ENCODE measurements at regions not wholly inside any gene's neighbourhood (a gene's known extent, or its start where the extent isn't known, plus 50 kb on each side); places are given as distances from the start of the nearest gene placed in this dataset.

DNA sequence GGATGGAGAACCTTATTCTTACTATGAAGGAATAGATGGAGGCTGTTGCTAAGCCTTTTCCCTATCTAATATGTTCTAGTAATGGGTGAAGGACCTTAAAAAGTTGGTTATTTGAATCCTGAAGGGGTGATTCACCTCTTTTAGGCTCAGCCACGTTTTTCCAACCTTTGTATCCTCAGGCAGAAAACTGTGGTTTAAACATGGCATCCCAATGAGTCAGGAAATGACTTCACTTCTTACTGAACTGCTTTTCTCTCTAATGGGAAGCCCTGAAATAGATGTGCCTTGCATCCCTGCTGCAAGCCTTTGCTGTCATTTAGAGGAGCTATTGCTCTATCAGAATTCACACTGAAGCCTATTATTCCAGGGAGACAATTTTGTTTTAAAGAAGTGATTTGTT is 191.0 kb upstream of the ARX start:
- Histone ChIP-seq H3K4me3 (replicated peaks in 1 of 3; ENCODE audit: low read depth in 2 of 3, low read length in 3 of 3) (no peak overlapping the region), H3K9ac (ENCODE audit: insufficient read depth, low read length, poor library complexity, severe bottlenecking) (no peak overlapping the region), H3K79me2 (ENCODE audit: insufficient read depth, low read length) (no peaks in the 10 kb centered on the region), H4K20me1 (ENCODE audit: insufficient read depth, low read length) (no peaks in the 10 kb centered on the region), H3K27me3 (ENCODE audit: control insufficient read depth in 2 of 2, insufficient read depth in 2 of 2, low read length in 2 of 2) (no peaks in the 10 kb centered on the region), H3K36me3 (replicated peaks in 1 of 2; ENCODE audit: control insufficient read depth in 1 of 2, insufficient read depth in 2 of 2, low read length in 2 of 2) (no peaks in the 10 kb centered on the region), H3K9me3 (replicated peaks in 1 of 2; ENCODE audit: control insufficient read depth in 1 of 2, insufficient read depth in 1 of 2, low read length in 2 of 2) (no peaks in the 10 kb centered on the region), H3K27ac (ENCODE audit: low read depth in 1 of 2, low read length in 2 of 2) (no peak overlapping the region), H2AFZ (ENCODE audit: insufficient read depth, low read depth, low read length, poor library complexity, severe bottlenecking) (no peak overlapping the region), H3K4me2 (replicated peaks; ENCODE audit: extremely low read depth, low read length, poor library complexity, severe bottlenecking) (no peak overlapping the region), H3K4me1 (ENCODE audit: control insufficient read depth in 1 of 2, insufficient read depth in 2 of 2, low read length in 2 of 2) (no peaks in the 10 kb centered on the region)
- Mint-ChIP-seq H3K27me3 (ENCODE audit: low read depth in 3 of 3) (no peaks in the 10 kb centered on the region), H3K4me3 (no peak overlapping the region), H3K9me3 (no peaks in the 10 kb centered on the region), H3K27ac (no peak overlapping the region), H3K36me3 (no peaks in the 10 kb centered on the region), H3K4me1 (no peaks in the 10 kb centered on the region)
- 17% methylated on average over 1 of the region's 1 CpG for WGBS (ENCODE audit: insufficient coverage)
- TF ChIP-seq, protein P1, sequence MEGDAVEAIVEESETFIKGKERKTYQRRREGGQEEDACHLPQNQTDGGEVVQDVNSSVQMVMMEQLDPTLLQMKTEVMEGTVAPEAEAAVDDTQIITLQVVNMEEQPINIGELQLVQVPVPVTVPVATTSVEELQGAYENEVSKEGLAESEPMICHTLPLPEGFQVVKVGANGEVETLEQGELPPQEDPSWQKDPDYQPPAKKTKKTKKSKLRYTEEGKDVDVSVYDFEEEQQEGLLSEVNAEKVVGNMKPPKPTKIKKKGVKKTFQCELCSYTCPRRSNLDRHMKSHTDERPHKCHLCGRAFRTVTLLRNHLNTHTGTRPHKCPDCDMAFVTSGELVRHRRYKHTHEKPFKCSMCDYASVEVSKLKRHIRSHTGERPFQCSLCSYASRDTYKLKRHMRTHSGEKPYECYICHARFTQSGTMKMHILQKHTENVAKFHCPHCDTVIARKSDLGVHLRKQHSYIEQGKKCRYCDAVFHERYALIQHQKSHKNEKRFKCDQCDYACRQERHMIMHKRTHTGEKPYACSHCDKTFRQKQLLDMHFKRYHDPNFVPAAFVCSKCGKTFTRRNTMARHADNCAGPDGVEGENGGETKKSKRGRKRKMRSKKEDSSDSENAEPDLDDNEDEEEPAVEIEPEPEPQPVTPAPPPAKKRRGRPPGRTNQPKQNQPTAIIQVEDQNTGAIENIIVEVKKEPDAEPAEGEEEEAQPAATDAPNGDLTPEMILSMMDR (IDR thresholded peaks at IDR 0.05), result no peak
- intact Hi-C loops (cut with micrococcal nuclease), result no loop called here
- DNase-seq, result no peak

DNA sequence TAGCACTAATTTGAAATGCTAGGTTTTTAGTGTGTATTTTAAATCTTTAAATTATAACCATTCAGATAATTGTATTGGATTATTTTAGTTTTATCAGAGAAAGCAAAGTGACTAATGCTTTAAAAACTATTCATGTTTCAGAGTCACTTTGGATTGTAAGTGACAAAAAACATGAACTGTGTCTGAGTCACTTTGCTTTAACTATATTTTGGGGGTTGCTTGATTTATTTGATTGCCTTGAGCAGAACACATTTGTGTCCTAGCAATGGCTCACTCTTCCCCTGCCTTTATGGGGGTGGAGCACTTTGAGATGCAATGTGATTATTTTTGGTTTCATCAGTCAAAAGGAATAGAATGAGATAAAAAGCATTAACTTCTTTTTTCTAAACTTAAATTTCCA is 188.4 kb upstream of the ARX start:
- no peak for DNase-seq
- Histone ChIP-seq H3K36me3 (replicated peaks in 1 of 2; ENCODE audit: control insufficient read depth in 1 of 2, insufficient read depth in 2 of 2, low read length in 2 of 2) (no peaks in the 10 kb centered on the region), H3K9me3 (replicated peaks in 1 of 2; ENCODE audit: control insufficient read depth in 1 of 2, insufficient read depth in 1 of 2, low read length in 2 of 2) (no peaks in the 10 kb centered on the region), H3K4me2 (replicated peaks; ENCODE audit: extremely low read depth, low read length, poor library complexity, severe bottlenecking) (no peak overlapping the region), H4K20me1 (ENCODE audit: insufficient read depth, low read length) (no peaks in the 10 kb centered on the region), H2AFZ (ENCODE audit: insufficient read depth, low read depth, low read length, poor library complexity, severe bottlenecking) (no peak overlapping the region), H3K79me2 (ENCODE audit: insufficient read depth, low read length) (no peaks in the 10 kb centered on the region), H3K4me3 (replicated peaks in 1 of 3; ENCODE audit: low read depth in 2 of 3, low read length in 3 of 3) (no peak overlapping the region), H3K4me1 (ENCODE audit: control insufficient read depth in 1 of 2, insufficient read depth in 2 of 2, low read length in 2 of 2) (no peaks in the 10 kb centered on the region), H3K27ac (ENCODE audit: low read depth in 1 of 2, low read length in 2 of 2) (no peak overlapping the region), H3K9ac (ENCODE audit: insufficient read depth, low read length, poor library complexity, severe bottlenecking) (no peak overlapping the region), H3K27me3 (ENCODE audit: control insufficient read depth in 2 of 2, insufficient read depth in 2 of 2, low read length in 2 of 2) (no peaks in the 10 kb centered on the region)
- TF ChIP-seq, protein P1 (IDR thresholded peaks at IDR 0.05), result no peak
- Mint-ChIP-seq H3K36me3 (no peaks in the 10 kb centered on the region), H3K9me3 (peaks cover 0 to 2% (median 0%) of the 10 kb centered on the region in 7 donors), H3K4me3 (no peak overlapping the region), H3K4me1 (no peaks in the 10 kb centered on the region), H3K27me3 (ENCODE audit: low read depth in 3 of 3) (no peaks in the 10 kb centered on the region), H3K27ac (no peak overlapping the region)
- intact Hi-C loops (cut with micrococcal nuclease), result no loop called here

Data from CD14-positive monocyte (primary cell).